Endodermal cell (in vitro differentiated cells): ENCODE measurements at regions not wholly inside any gene's neighbourhood (a gene's known extent, or its start where the extent isn't known, plus 50 kb on each side); places are given as distances from the start of the nearest gene placed in this dataset.

Source experiments
- DNase-seq: peaks from one replicate; pipeline ENCODE4 v3.0.0-alpha.2; 2017
- H3K27ac ChIP-seq: 2 replicates; pipeline ENCODE4 v1.5.1; 2013; ENCODE audit warnings: mild to moderate bottlenecking, low read depth, low read length, moderate library complexity
- H3K27me3 ChIP-seq: 2 replicates; pipeline ENCODE4 v1.6.1; 2013; ENCODE audit warnings: mild to moderate bottlenecking, low read length, moderate library complexity; ENCODE audit not compliant: insufficient read depth, control insufficient read depth, poor library complexity, severe bottlenecking
- H3K36me3 ChIP-seq: 2 replicates; pipeline ENCODE4 v1.7.0; 2013; ENCODE audit warnings: mild to moderate bottlenecking, low read length, moderate library complexity; ENCODE audit not compliant: control insufficient read depth, insufficient read depth
- H3K4me1 ChIP-seq: one replicate; pipeline ENCODE4 v1.7.0; 2013; ENCODE audit warnings: low read length; ENCODE audit not compliant: control insufficient read depth, insufficient read depth
- H3K4me3 ChIP-seq: 2 replicates; pipeline ENCODE4 v1.5.1; 2013; ENCODE audit warnings: mild to moderate bottlenecking, low read length, moderate library complexity
- H3K9ac ChIP-seq: 2 replicates; pipeline ENCODE4 v1.6.1; 2013; ENCODE audit warnings: mild to moderate bottlenecking, low read length, moderate library complexity; ENCODE audit not compliant: poor library complexity, severe bottlenecking; ENCODE audit errors: extremely low read depth
- H3K9me3 ChIP-seq: 2 replicates; pipeline ENCODE4 v1.6.1; 2013; ENCODE audit warnings: mild to moderate bottlenecking, low read length, moderate library complexity; ENCODE audit not compliant: control insufficient read depth
- H3K27ac Mint-ChIP-seq: 2 replicates; pipeline ENCODE4 v1.8.0; 2020; ENCODE audit warnings: mixed read lengths
- H3K27me3 Mint-ChIP-seq: 2 replicates; pipeline ENCODE4 v1.8.0; 2021; ENCODE audit warnings: mild to moderate bottlenecking, mixed read lengths; ENCODE audit not compliant: insufficient read depth
- H3K36me3 Mint-ChIP-seq: 2 replicates; pipeline ENCODE4 v1.8.0; 2020; ENCODE audit warnings: low read depth, mixed read lengths
- H3K4me1 Mint-ChIP-seq: 2 replicates; pipeline ENCODE4 v1.8.0; 2020; ENCODE audit warnings: mixed read lengths
- H3K4me3 Mint-ChIP-seq: 2 replicates; pipeline ENCODE4 v1.8.0; 2020; ENCODE audit warnings: mild to moderate bottlenecking, moderate library complexity, mixed read lengths
- H3K9me3 Mint-ChIP-seq: 2 replicates; pipeline ENCODE4 v1.8.0; 2020; ENCODE audit warnings: mild to moderate bottlenecking, mixed read lengths
- CTCF ChIP-seq: fragments of 200-600 bp; sonication (generic); conservative IDR thresholded peaks from 2 replicates; pipeline ENCODE4 v1.5.0; 2021; ENCODE audit warnings: antibody characterized with exemption, mild to moderate bottlenecking
- WGBS, 2 experiments: methylation state at CpG; one replicate each; pipeline versions ENCODE4 v1.1.5 to v1.1.7; 2013; ENCODE audit warnings: missing lambda C conversion rate in 2 of 2, mixed read lengths in 1 of 2; ENCODE audit not compliant: insufficient coverage in 1 of 2, insufficient read length in 1 of 2; 5-methylcytosine and 5-hydroxymethylcytosine counted together

GRCh38 chr12:89783359-89784060 lies 74.9 kb upstream of the ATP2B1 start:
- Mint-ChIP-seq H3K9me3 (peaks cover 38% of the 10 kb centered on the region), H3K27ac (no peak overlapping the region), H3K36me3 (peaks cover 8% of the 10 kb centered on the region), H3K4me3 (no peak overlapping the region), H3K4me1 (peaks cover 2% of the 10 kb centered on the region), H3K27me3 (no peaks in the 10 kb centered on the region)
- Histone ChIP-seq H3K9me3 (peaks cover 50% of the 10 kb centered on the region), H3K36me3 (no peaks in the 10 kb centered on the region), H3K4me3 (no peak overlapping the region), H3K4me1 (peaks cover 2% of the 10 kb centered on the region), H3K27me3 (no peaks in the 10 kb centered on the region), H3K9ac (no peak overlapping the region), H3K27ac (no peak overlapping the region)
- WGBS, 2 experiments: 88 to 100% methylated on average over 2 to 3 of the region's 3 CpGs
- no peak for TF ChIP-seq CTCF
- no peak for DNase-seq

- no peak for DNase-seq
- WGBS, 2 experiments: 94% methylated on average over 1 of the region's 1 CpG; no CpG with 5 or more reads in 1 of the 2 experiments
- Mint-ChIP-seq H3K9me3 (peaks cover 34% of the 10 kb centered on the region), H3K27ac (no peak overlapping the region), H3K27me3 (no peaks in the 10 kb centered on the region), H3K4me1 (peaks cover 9% of the 10 kb centered on the region), H3K36me3 (peaks cover 8% of the 10 kb centered on the region), H3K4me3 (no peak overlapping the region)
- no peaks in the 10 kb centered on the region for H3K36me3 ChIP-seq
- H3K4me3 ChIP-seq: no peak overlapping the region
- H3K9ac ChIP-seq: no peak overlapping the region
- H3K9me3 ChIP-seq: peaks cover 47% of the 10 kb centered on the region
- H3K27me3 ChIP-seq: no peaks in the 10 kb centered on the region
- no peak for TF ChIP-seq CTCF
- H3K27ac ChIP-seq: no peak overlapping the region
- peaks cover 2% of the 10 kb centered on the region for H3K4me1 ChIP-seq
These were observed 74.2 kb upstream of the ATP2B1 start for GRCh38 chr12:89782807-89783206.

- Histone ChIP-seq H3K4me3 (no peak overlapping the region), H3K9me3 (peaks cover 39% of the 10 kb centered on the region), H3K27me3 (no peaks in the 10 kb centered on the region), H3K4me1 (peaks cover 2% of the 10 kb centered on the region), H3K36me3 (no peaks in the 10 kb centered on the region), H3K9ac (no peak overlapping the region), H3K27ac (no peak overlapping the region)
- DNase-seq: no peak
- no peak overlapping the region for H3K27ac Mint-ChIP-seq
- no peak for TF ChIP-seq CTCF
- peaks cover 15% of the 10 kb centered on the region for H3K4me1 Mint-ChIP-seq
- H3K9me3 Mint-ChIP-seq: peaks cover 26% of the 10 kb centered on the region
- no peaks in the 10 kb centered on the region for H3K27me3 Mint-ChIP-seq
- no peak overlapping the region for H3K4me3 Mint-ChIP-seq
- WGBS, 2 experiments: no CpG with 5 or more reads among the region's 2 CpGs
- peaks cover 8% of the 10 kb centered on the region for H3K36me3 Mint-ChIP-seq
These were observed 73.4 kb upstream of the ATP2B1 start for GRCh38 chr12:89781946-89782550.
